MM.1S (cell line): ENCODE measurements at regions not wholly inside any gene's neighbourhood (a gene's known extent, or its start where the extent isn't known, plus 50 kb on each side); places are given as distances from the start of the nearest gene placed in this dataset.

Source experiments
- DNase-seq: peaks from one replicate; pipeline ENCODE4 v3.0.0-alpha.2; 2015
- H2AFZ ChIP-seq: fragments of 300-600 bp; sonication (generic); 2 replicates; pipeline ENCODE4 v1.6.0; 2016; ENCODE audit warnings: antibody characterized with exemption, low read length
- H3F3A ChIP-seq: fragments of 300-600 bp; sonication (generic); 2 replicates; pipeline ENCODE4 v1.6.1; 2016; ENCODE audit warnings: mild to moderate bottlenecking, antibody characterized with exemption, low read length, moderate library complexity, mixed read lengths; ENCODE audit not compliant: insufficient read depth
- H3K27ac ChIP-seq: fragments of 300-600 bp; sonication (generic); 2 replicates; pipeline ENCODE4 v1.5.1; 2016; ENCODE audit warnings: mild to moderate bottlenecking, low read length
- H3K27me3 ChIP-seq: fragments of 300-600 bp; sonication (generic); replicated peaks from 2 replicates; pipeline ENCODE4 v1.6.0; 2016; ENCODE audit warnings: low read length; ENCODE audit not compliant: insufficient read depth
- H3K36me3 ChIP-seq: fragments of 300-600 bp; sonication (generic); replicated peaks from 2 replicates; pipeline ENCODE4 v1.6.1; 2016; ENCODE audit warnings: mild to moderate bottlenecking, low read length, mixed read lengths; ENCODE audit not compliant: insufficient read depth
- H3K4me1 ChIP-seq: fragments of 300-600 bp; sonication (generic); 2 replicates; pipeline ENCODE4 v1.6.1; 2016; ENCODE audit warnings: low read length, mixed read lengths
- H3K4me2 ChIP-seq: fragments of 300-600 bp; sonication (generic); 2 replicates; pipeline ENCODE4 v1.6.0; 2016; ENCODE audit warnings: low read depth, low read length
- H3K4me3 ChIP-seq: fragments of 300-600 bp; sonication (generic); 2 replicates; pipeline ENCODE4 v1.5.1; 2016; ENCODE audit warnings: low read length, mixed read lengths
- H3K79me2 ChIP-seq: fragments of 300-600 bp; sonication (generic); 2 replicates; pipeline ENCODE4 v1.6.1; 2016; ENCODE audit warnings: mixed run types, low read length, mixed read lengths
- H3K9ac ChIP-seq: fragments of 300-600 bp; sonication (generic); 2 replicates; pipeline ENCODE4 v1.6.1; 2016; ENCODE audit warnings: low read length, mixed read lengths
- H3K9me2 ChIP-seq: fragments of 300-600 bp; sonication (generic); replicated peaks from 2 replicates; pipeline ENCODE4 v1.6.1; 2016; ENCODE audit warnings: mild to moderate bottlenecking, low read length, mixed read lengths; ENCODE audit not compliant: insufficient read depth
- H3K9me3 ChIP-seq: fragments of 300-600 bp; sonication (generic); replicated peaks from 2 replicates; pipeline ENCODE4 v1.6.1; 2016; ENCODE audit warnings: mild to moderate bottlenecking, low read length, mixed read lengths; ENCODE audit not compliant: insufficient read depth
- H4K20me1 ChIP-seq: fragments of 300-600 bp; sonication (generic); 2 replicates; pipeline ENCODE4 v1.6.1; 2016; ENCODE audit warnings: mild to moderate bottlenecking, low read length, moderate library complexity, mixed read lengths; ENCODE audit not compliant: insufficient read depth
- CTCF ChIP-seq: fragments of 300-600 bp; sonication (generic); IDR thresholded peaks from 2 replicates; pipeline ENCODE4 v1.5.1; 2016; ENCODE audit warnings: antibody characterized with exemption, low read length, mixed read lengths
- EZH2 ChIP-seq: fragments of 300-600 bp; sonication (generic); optimal IDR thresholded peaks from 2 replicates; pipeline ENCODE3; 2017; ENCODE audit warnings: low read depth, mild to moderate bottlenecking, antibody characterized with exemption, low read length, mixed read lengths
- EZH2phosphoT487 ChIP-seq: fragments of 300-600 bp; sonication (generic); IDR thresholded peaks from 2 replicates; pipeline ENCODE4 v1.6.1; 2018; ENCODE audit warnings: antibody characterized with exemption, low read length

- no peak overlapping the region for H3K4me2 ChIP-seq
- no peaks in the 10 kb centered on the region for H3K4me1 ChIP-seq
- no peaks in the 10 kb centered on the region for H3F3A ChIP-seq
- no peaks in the 10 kb centered on the region for H3K9me3 ChIP-seq
- no peak for DNase-seq
- no peaks in the 10 kb centered on the region for H3K36me3 ChIP-seq
- no peaks in the 10 kb centered on the region for H3K9me2 ChIP-seq
- no peak overlapping the region for H3K9ac ChIP-seq
- no peak overlapping the region for H3K4me3 ChIP-seq
- no peak for TF ChIP-seq CTCF
- TF ChIP-seq EZH2 = no peak
- no peak for TF ChIP-seq EZH2phosphoT487
- H4K20me1 ChIP-seq = no peaks in the 10 kb centered on the region
- no peak overlapping the region for H3K27ac ChIP-seq
- no peaks in the 10 kb centered on the region for H3K27me3 ChIP-seq
- no peak overlapping the region for H2AFZ ChIP-seq
- H3K79me2 ChIP-seq = no peaks in the 10 kb centered on the region
These were observed 165.9 kb upstream of the CDYL start for GRCh38 chr6:4610256-4610655.

GRCh38 chr6:4608361-4609115 is 167.7 kb upstream of the CDYL start:
- no peak for DNase-seq
- Histone ChIP-seq H3K27me3 (no peaks in the 10 kb centered on the region), H3K4me1 (no peaks in the 10 kb centered on the region), H3K36me3 (no peaks in the 10 kb centered on the region), H4K20me1 (no peaks in the 10 kb centered on the region), H3K79me2 (no peaks in the 10 kb centered on the region), H3K9ac (no peak overlapping the region), H3K9me3 (no peaks in the 10 kb centered on the region), H3K4me3 (no peak overlapping the region), H3K4me2 (no peak overlapping the region), H2AFZ (no peak overlapping the region), H3F3A (no peaks in the 10 kb centered on the region), H3K9me2 (no peaks in the 10 kb centered on the region), H3K27ac (no peak overlapping the region)
- TF ChIP-seq CTCF (no peak), EZH2 (no peak), EZH2phosphoT487 (no peak)

- Histone ChIP-seq H3K4me2 (no peak overlapping the region), H3K4me3 (no peak overlapping the region), H3K4me1 (no peaks in the 10 kb centered on the region), H3K9me3 (no peaks in the 10 kb centered on the region), H4K20me1 (no peaks in the 10 kb centered on the region), H3F3A (no peaks in the 10 kb centered on the region), H2AFZ (no peak overlapping the region), H3K36me3 (no peaks in the 10 kb centered on the region), H3K9ac (no peak overlapping the region), H3K79me2 (no peaks in the 10 kb centered on the region), H3K9me2 (no peaks in the 10 kb centered on the region), H3K27me3 (no peaks in the 10 kb centered on the region), H3K27ac (no peak overlapping the region)
- no peak for DNase-seq
- no peak for TF ChIP-seq CTCF
- TF ChIP-seq EZH2phosphoT487 = no peak
- TF ChIP-seq EZH2 = no peak
These were observed 168.4 kb upstream of the CDYL start for GRCh38 chr6:4607793-4608192.
